GM12864 (cell line): ENCODE measurements at regions not wholly inside any gene's neighbourhood (a gene's known extent, or its start where the extent isn't known, plus 50 kb on each side); places are given as distances from the start of the nearest gene placed in this dataset.

Experiments used
- DNase-seq: peaks from one replicate; pipeline ENCODE4 v3.0.0-alpha.2; 2011; ENCODE audit warnings: low read depth
- H3K4me3 ChIP-seq: 2 replicates; pipeline ENCODE4 v1.5.1; 2011; ENCODE audit warnings: mild to moderate bottlenecking, low read depth, low read length, control low read depth
- TF ChIP-seq, protein P1 (sequence below): IDR thresholded peaks from 2 replicates; pipeline ENCODE4 v1.5.1; 2011; ENCODE audit warnings: low read depth, mild to moderate bottlenecking, moderate library complexity, low read length, control low read depth, inconsistent platforms; ENCODE audit errors: missing control alignments

DNA sequence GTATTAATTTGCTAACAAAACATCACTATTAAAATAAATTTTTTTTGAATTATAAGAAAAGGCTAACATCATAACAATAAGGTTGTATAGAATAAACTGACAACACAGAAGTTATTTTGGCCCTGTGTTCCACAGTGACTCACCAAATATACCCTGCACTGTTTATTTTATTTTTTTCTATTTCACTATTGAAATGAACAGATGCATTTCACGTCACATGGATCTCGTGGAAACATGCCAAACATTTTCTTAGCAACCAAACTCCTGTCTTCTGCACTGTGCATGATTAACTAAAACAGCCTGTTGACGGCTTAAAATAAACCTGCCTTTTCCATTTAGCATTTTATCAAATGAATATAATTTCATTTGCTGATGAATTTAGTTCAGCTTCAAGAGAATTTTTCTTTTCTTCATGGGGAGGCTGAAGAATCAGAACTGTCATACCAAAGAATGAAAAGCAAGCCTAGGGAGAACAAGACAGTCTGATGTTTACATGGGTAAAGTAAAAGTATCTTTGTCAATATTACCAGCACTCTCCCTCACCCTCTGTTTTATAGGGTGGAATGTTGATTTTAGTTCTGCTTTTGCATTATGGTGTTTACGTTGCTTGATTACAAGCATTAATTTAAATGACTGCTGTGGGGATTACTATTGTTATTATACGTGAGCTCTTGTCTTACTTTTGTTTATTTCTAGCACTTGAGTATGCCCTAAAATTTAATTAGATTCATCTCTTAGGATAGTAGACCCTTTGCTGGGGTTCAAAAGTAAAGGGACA is 115.3 kb downstream of the LCA5 start:
- DNase-seq: no peak
- TF ChIP-seq, protein P1, sequence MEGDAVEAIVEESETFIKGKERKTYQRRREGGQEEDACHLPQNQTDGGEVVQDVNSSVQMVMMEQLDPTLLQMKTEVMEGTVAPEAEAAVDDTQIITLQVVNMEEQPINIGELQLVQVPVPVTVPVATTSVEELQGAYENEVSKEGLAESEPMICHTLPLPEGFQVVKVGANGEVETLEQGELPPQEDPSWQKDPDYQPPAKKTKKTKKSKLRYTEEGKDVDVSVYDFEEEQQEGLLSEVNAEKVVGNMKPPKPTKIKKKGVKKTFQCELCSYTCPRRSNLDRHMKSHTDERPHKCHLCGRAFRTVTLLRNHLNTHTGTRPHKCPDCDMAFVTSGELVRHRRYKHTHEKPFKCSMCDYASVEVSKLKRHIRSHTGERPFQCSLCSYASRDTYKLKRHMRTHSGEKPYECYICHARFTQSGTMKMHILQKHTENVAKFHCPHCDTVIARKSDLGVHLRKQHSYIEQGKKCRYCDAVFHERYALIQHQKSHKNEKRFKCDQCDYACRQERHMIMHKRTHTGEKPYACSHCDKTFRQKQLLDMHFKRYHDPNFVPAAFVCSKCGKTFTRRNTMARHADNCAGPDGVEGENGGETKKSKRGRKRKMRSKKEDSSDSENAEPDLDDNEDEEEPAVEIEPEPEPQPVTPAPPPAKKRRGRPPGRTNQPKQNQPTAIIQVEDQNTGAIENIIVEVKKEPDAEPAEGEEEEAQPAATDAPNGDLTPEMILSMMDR: no peak
- no peak overlapping the region for H3K4me3 ChIP-seq

DNA sequence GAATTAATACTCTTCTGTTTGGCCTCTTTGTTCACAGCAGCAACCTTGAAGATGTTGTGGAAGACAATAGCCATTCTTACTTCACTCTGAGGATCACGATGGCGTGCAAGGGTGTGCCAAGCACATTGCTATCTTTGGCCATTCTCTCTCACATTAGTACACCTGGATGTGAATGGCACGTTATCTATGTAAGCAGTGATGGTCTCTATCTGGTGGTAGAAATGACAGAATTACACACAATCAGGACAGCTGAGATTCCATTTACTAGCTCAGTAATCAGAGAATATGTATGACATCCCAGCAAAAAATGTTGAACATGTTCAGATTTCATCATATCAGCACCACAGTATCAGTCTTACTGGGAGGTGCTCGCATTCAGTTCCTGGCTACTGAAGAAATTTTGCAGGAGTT is 116.2 kb downstream of the LCA5 start:
- no peak for DNase-seq
- TF ChIP-seq, protein P1: no peak
- H3K4me3 ChIP-seq: no peak overlapping the region

DNA sequence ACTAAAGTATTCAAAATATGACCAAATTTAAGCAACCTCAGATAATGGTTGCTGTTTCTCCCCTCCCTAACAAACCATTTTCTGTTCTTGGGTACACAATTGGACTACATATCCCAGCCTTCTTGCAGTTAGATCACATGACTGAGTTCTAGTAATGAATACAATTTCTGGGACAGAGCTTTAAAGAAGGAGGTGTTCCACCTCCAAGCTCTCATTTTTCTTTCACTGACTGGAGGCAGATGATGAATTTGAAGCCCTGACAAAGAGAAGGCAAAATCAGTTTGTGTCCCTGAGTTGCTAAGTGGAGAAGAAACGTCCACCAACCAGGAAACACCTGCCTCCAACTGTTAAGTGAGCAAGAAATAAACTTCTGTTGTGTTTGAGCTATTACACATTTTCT is 117.2 kb downstream of the LCA5 start:
- no peak overlapping the region for H3K4me3 ChIP-seq
- no peak for DNase-seq
- TF ChIP-seq, protein P1: no peak

DNA sequence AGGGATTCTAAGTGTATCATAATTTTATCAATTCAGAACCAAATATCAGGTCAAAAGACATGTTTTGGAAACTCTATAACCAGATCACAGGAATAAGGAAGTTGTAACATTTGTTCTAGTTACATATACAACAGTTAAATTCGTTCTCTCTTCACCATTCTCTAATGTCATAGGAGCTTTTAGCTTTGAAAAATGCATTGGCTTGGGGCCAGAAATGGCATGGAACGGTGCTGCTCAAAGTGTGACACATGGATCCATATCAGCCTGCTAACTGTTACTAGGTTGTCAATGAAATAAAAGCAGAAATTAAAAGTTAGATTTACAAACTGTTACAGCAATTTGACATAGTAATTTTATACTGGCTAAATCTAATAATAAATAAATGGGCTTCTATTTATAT is 120.3 kb downstream of the LCA5 start:
- DNase-seq: no peak
- TF ChIP-seq, protein P1: no peak
- H3K4me3 ChIP-seq: no peak overlapping the region

DNA sequence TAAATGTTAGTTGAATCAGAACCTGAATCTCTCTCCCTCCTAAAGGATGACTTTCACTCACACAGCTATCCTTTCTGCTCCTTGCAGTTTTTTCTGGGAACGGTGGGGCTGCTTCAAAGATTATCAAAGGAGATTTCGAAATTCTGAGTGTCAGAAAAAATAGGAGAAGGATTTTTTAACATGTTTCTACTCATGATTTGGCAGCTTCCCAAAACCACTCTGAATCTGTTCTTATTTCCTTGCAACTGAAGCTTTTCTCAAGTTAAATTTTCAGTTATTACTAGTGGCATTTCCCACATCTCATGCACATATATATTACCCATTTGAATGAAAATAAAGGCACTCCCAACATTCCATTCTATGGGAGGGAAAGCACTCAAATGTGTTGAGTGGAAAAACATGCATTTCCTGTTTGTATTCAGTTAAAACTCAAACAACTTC is 123.6 kb downstream of the LCA5 start:
- no peak for DNase-seq
- TF ChIP-seq, protein P1: no peak
- no peak overlapping the region for H3K4me3 ChIP-seq

DNA sequence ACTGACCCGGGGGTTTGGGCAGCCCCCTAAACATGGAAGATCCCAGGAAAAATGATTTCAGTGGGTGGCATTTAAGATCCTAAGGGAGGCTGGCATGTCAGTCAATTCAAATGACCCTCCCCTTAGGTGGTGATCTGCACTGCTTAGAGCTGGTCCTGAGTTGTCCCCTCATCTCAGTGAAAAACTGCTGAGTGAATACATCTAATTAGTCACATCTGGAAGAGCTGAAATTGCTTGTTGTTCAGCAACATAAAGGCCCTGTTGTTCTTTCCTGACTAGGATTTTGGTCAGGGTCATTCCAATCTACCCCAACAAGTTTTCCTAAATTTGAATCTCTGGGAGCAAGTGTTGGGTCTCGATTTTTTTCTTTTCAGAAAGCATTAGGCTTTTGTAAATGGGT is 126.4 kb downstream of the LCA5 start:
- TF ChIP-seq, protein P1: no peak
- DNase-seq: no peak
- no peak overlapping the region for H3K4me3 ChIP-seq
